H1 (cell line): ENCODE measurements at regions not wholly inside any gene's neighbourhood (a gene's known extent, or its start where the extent isn't known, plus 50 kb on each side); places are given as distances from the start of the nearest gene placed in this dataset.

Experiments used
- CTCF ChIA-PET: fragments of 300-600 bp; sonication (Branson Sonifier 250); formaldehyde crosslinking; loops from one replicate; lab custom pipeline; 2021; ENCODE audit not compliant: partially characterized antibody; lab: Charles Lee
- POLR2A ChIA-PET: fragments of 300-600 bp; sonication (Branson Sonifier 250); formaldehyde crosslinking; loops from one replicate; lab custom pipeline; 2021; ENCODE audit warnings: inconsistent platforms; ENCODE audit not compliant: partially characterized antibody; lab: Charles Lee
- DNase-seq, 2 experiments: peaks; one replicate each; pipeline versions ENCODE4 v3.0.0 to v3.0.0-alpha.2; 2010 to 2022; ENCODE audit warnings: low spot score in 2 of 2, low read depth in 1 of 2, mixed read lengths in 1 of 2
- FAIRE-seq: peaks from 2 replicates; lab custom pipeline; 2011; peaks lifted over from hg19 to GRCh38; lab: Jason Lieb, UNC
- H2AFZ ChIP-seq: 2 replicates; pipeline ENCODE4 v1.8.1; 2012; ENCODE audit warnings: low read length, inconsistent platforms
- H2AK5ac ChIP-seq: 2 replicates; pipeline ENCODE4 v1.6.1; 2013; ENCODE audit warnings: low read depth, low read length
- H2BK120ac ChIP-seq: replicated peaks from 2 replicates; pipeline ENCODE3; 2013; ENCODE audit warnings: low read depth, low read length, inconsistent platforms
- H2BK12ac ChIP-seq: 2 replicates; pipeline ENCODE4 v1.6.1; 2013; ENCODE audit warnings: low read depth, low read length
- H2BK15ac ChIP-seq: 2 replicates; pipeline ENCODE4 v1.6.1; 2013; ENCODE audit warnings: low read length
- H2BK20ac ChIP-seq: 2 replicates; pipeline ENCODE4 v1.6.1; 2013; ENCODE audit warnings: low read length
- H2BK5ac ChIP-seq: 2 replicates; pipeline ENCODE4 v1.6.1; 2013; ENCODE audit warnings: low read depth, low read length
- H3K14ac ChIP-seq: 2 replicates; pipeline ENCODE4 v1.6.1; 2013; ENCODE audit warnings: inconsistent platforms; ENCODE audit not compliant: insufficient read length
- H3K18ac ChIP-seq: 2 replicates; pipeline ENCODE4 v1.6.1; 2013; ENCODE audit warnings: low read length; ENCODE audit errors: extremely low read depth
- H3K23ac ChIP-seq: 2 replicates; pipeline ENCODE4 v1.6.1; 2013; ENCODE audit warnings: inconsistent platforms; ENCODE audit not compliant: insufficient read length
- H3K23me2 ChIP-seq: 2 replicates; pipeline ENCODE4 v1.6.1; 2013; ENCODE audit warnings: low read depth, low read length
- H3K27ac ChIP-seq: 2 replicates; pipeline ENCODE4 v1.6.1; 2011; ENCODE audit warnings: low read depth, low read length, inconsistent platforms
- H3K27me3 ChIP-seq, 4 experiments: replicated peaks in 1 of 4; 1 replicate in 1 of 4; 2 replicates in 3 of 4; pipeline versions ENCODE4 v1.6.1 to v1.8.1; 2011 to 2013; ENCODE audit warnings: low read length in 3 of 4, mild to moderate bottlenecking in 3 of 4, inconsistent platforms in 2 of 4, mixed read lengths in 2 of 4, moderate library complexity in 1 of 4; ENCODE audit not compliant: control insufficient read depth in 3 of 4, insufficient read depth in 3 of 4; ENCODE audit errors: extremely low read depth in 1 of 4
- H3K36me3 ChIP-seq, 4 experiments: 2 replicates each; pipeline versions ENCODE4 v1.6.1 to v1.8.1; 2011 to 2013; ENCODE audit warnings: mild to moderate bottlenecking in 4 of 4, low read length in 3 of 4, moderate library complexity in 2 of 4, control low read depth in 1 of 4, inconsistent platforms in 1 of 4; ENCODE audit not compliant: insufficient read depth in 4 of 4, control insufficient read depth in 2 of 4
- H3K4ac ChIP-seq: replicated peaks from 2 replicates; pipeline ENCODE3; 2013; ENCODE audit warnings: low read length, low read depth, mixed read lengths, inconsistent platforms; ENCODE audit not compliant: insufficient read length
- H3K4me1 ChIP-seq, 4 experiments: replicated peaks in 1 of 4; 1 replicate in 1 of 4; 2 replicates in 3 of 4; pipeline versions ENCODE4 v1.6.1 to v1.8.1; 2011 to 2013; ENCODE audit warnings: low read length in 3 of 4, inconsistent platforms in 2 of 4, mixed read lengths in 1 of 4; ENCODE audit not compliant: insufficient read depth in 4 of 4, control insufficient read depth in 3 of 4
- H3K4me2 ChIP-seq, 2 experiments: 2 replicates each; pipeline versions ENCODE4 v1.6.1 to v1.8.1; 2011 to 2013; ENCODE audit warnings: low read depth in 2 of 2, low read length in 2 of 2, control low read depth in 1 of 2, inconsistent platforms in 1 of 2, mild to moderate bottlenecking in 1 of 2; ENCODE audit not compliant: insufficient read depth in 1 of 2
- H3K4me3 ChIP-seq, 4 experiments: fragments of 200-600, 300-600 bp in 1 of 4; sonication (generic), shearing (Covaris generic), sonication (Bioruptor Twin) in 1 of 4; 2 replicates each; pipeline versions ENCODE4 v1.5.1 to v1.8.1; 2011 to 2016; ENCODE audit warnings: low read length in 4 of 4, low read depth in 3 of 4, control low read depth in 2 of 4, inconsistent platforms in 2 of 4, mild to moderate bottlenecking in 2 of 4, mixed read lengths in 1 of 4, moderate library complexity in 1 of 4; ENCODE audit not compliant: insufficient read depth in 2 of 4; ENCODE audit errors: extremely low read depth in 1 of 4
- H3K56ac ChIP-seq: replicated peaks from 2 replicates; pipeline ENCODE3; 2013; ENCODE audit warnings: low read depth, mild to moderate bottlenecking, mixed read lengths, low read length, inconsistent platforms; ENCODE audit not compliant: insufficient read length
- H3K79me1 ChIP-seq: 2 replicates; pipeline ENCODE4 v1.6.1; 2013; ENCODE audit warnings: low read depth, low read length, control low read depth
- H3K79me2 ChIP-seq, 2 experiments: 2 replicates each; pipeline versions ENCODE4 v1.6.1 to v1.8.1; 2012 to 2013; ENCODE audit warnings: low read length in 2 of 2, mild to moderate bottlenecking in 2 of 2, inconsistent platforms in 1 of 2; ENCODE audit not compliant: insufficient read depth in 2 of 2, control insufficient read depth in 1 of 2
- H3K9ac ChIP-seq, 4 experiments: replicated peaks in 1 of 4; 1 replicate in 1 of 4; 2 replicates in 3 of 4; pipeline versions ENCODE4 v1.6.1 to v1.8.1; 2011 to 2013; ENCODE audit warnings: low read depth in 3 of 4, low read length in 3 of 4, control low read depth in 2 of 4, mild to moderate bottlenecking in 2 of 4, moderate library complexity in 2 of 4, inconsistent platforms in 1 of 4; ENCODE audit errors: extremely low read depth in 1 of 4
- H3K9me3 ChIP-seq, 2 experiments: 2 replicates each; pipeline versions ENCODE4 v1.6.1 to v1.8.1; 2012 to 2013; ENCODE audit warnings: mild to moderate bottlenecking in 2 of 2, moderate library complexity in 2 of 2, control low read depth in 1 of 2, inconsistent platforms in 1 of 2, low read depth in 1 of 2, low read length in 1 of 2, mixed read lengths in 1 of 2; ENCODE audit not compliant: insufficient read depth in 2 of 2
- H4K20me1 ChIP-seq, 2 experiments: replicated peaks in 1 of 2; 2 replicates each; pipeline versions ENCODE3 to v1.8.1; 2011 to 2013; ENCODE audit warnings: inconsistent platforms in 2 of 2, low read length in 2 of 2, mild to moderate bottlenecking in 1 of 2; ENCODE audit not compliant: insufficient read depth in 2 of 2, control insufficient read depth in 1 of 2
- H4K5ac ChIP-seq: 2 replicates; pipeline ENCODE4 v1.6.1; 2013; ENCODE audit warnings: low read length, low read depth, mixed read lengths, inconsistent platforms; ENCODE audit not compliant: insufficient read length
- H4K8ac ChIP-seq: 2 replicates; pipeline ENCODE4 v1.8.0; 2013; ENCODE audit warnings: mild to moderate bottlenecking, moderate library complexity, low read length, inconsistent platforms; ENCODE audit not compliant: insufficient read depth; ENCODE audit errors: extremely low read depth
- H4K91ac ChIP-seq: replicated peaks from 2 replicates; pipeline ENCODE3; 2013; ENCODE audit warnings: low read length, mixed read lengths, inconsistent platforms; ENCODE audit not compliant: insufficient read length
- ATF2 ChIP-seq: IDR thresholded peaks from 2 replicates; pipeline ENCODE4 v1.6.1; 2012; ENCODE audit warnings: low read length, inconsistent platforms
- BCL11A ChIP-seq, 2 experiments: IDR thresholded peaks; one replicate each; pipeline ENCODE4 v1.6.1; 2011; ENCODE audit warnings: low read depth in 2 of 2, low read length in 2 of 2, mild to moderate bottlenecking in 2 of 2
- BRCA1 ChIP-seq: IDR thresholded peaks from 2 replicates; pipeline ENCODE4 v1.6.1; 2012; ENCODE audit warnings: low read depth, low read length, improper control_type of control experiment
- CEBPB ChIP-seq: IDR thresholded peaks from 2 replicates; pipeline ENCODE4 v1.6.1; 2012; ENCODE audit warnings: low read depth, low read length
- CHD1 ChIP-seq: IDR thresholded peaks from 2 replicates; pipeline ENCODE4 v1.6.1; 2012; ENCODE audit warnings: low read depth, low read length, improper control_type of control experiment
- CHD2 ChIP-seq: IDR thresholded peaks from 2 replicates; pipeline ENCODE4 v1.6.1; 2012; ENCODE audit warnings: low read length, improper control_type of control experiment
- E2F6 ChIP-seq: IDR thresholded peaks from 2 replicates; pipeline ENCODE4 v1.6.1; 2012; ENCODE audit warnings: inconsistent platforms
- KDM5A ChIP-seq: fragments of 200-600 bp; IDR thresholded peaks from 2 replicates; pipeline ENCODE4 v1.7.1; 2012; ENCODE audit warnings: mild to moderate bottlenecking, low read length, inconsistent platforms, mixed read lengths
- SP1 ChIP-seq: IDR thresholded peaks from 2 replicates; pipeline ENCODE4 v1.6.1; 2011; ENCODE audit warnings: low read depth, low read length
- SP4 ChIP-seq: IDR thresholded peaks from 2 replicates; pipeline ENCODE4 v1.6.1; 2012; ENCODE audit warnings: low read length, inconsistent platforms
- TAF7 ChIP-seq: optimal IDR thresholded peaks from 2 replicates; pipeline ENCODE3; 2011; ENCODE audit warnings: low read depth, mild to moderate bottlenecking, inconsistent platforms, low read length, moderate library complexity, borderline replicate concordance
- USF2 ChIP-seq: IDR thresholded peaks from 2 replicates; pipeline ENCODE4 v1.6.1; 2011; ENCODE audit warnings: low read length, improper control_type of control experiment
- WGBS, 2 experiments: shearing (Covaris generic) in 1 of 2; methylation state at CpG; one replicate each; pipeline versions ENCODE4 v1.1.6 to v1.1.7; 2013 to 2015; ENCODE audit warnings: low lambda C conversion rate in 2 of 2, mixed read lengths in 2 of 2, inconsistent platforms in 1 of 2, low coverage in 1 of 2, missing lambda C conversion rate in 1 of 2; ENCODE audit not compliant: insufficient replicate concordance in 2 of 2, insufficient coverage in 1 of 2, insufficient read length in 1 of 2; ENCODE audit errors: extremely low coverage in 1 of 2, missing lambda C conversion rate in 1 of 2; 5-methylcytosine and 5-hydroxymethylcytosine counted together

- H3K4ac ChIP-seq = no peak overlapping the region
- no peak overlapping the region for H3K4me3 ChIP-seq
- no peaks in the 10 kb centered on the region for H3K79me2 ChIP-seq
- no peak overlapping the region for H2AFZ ChIP-seq
- no peak overlapping the region for H3K23ac ChIP-seq
- no peaks in the 10 kb centered on the region for H3K36me3 ChIP-seq
- no peaks in the 10 kb centered on the region for H3K23me2 ChIP-seq
- no peak overlapping the region for H3K9ac ChIP-seq
- H3K4me1 ChIP-seq = no peaks in the 10 kb centered on the region
- no peak overlapping the region for H2BK5ac ChIP-seq
- H2AK5ac ChIP-seq = no peak overlapping the region
- no peak overlapping the region for H3K14ac ChIP-seq
- H3K27me3 ChIP-seq = no peaks in the 10 kb centered on the region
- H3K27ac ChIP-seq = no peak overlapping the region
- ChIA-PET CTCF (interaction anchor here (0.8 kb wide), 1 partner anchor 163 kb away, joined by 3 read pairs; no protein-coding TSS in a partner anchor), POLR2A (no interaction called here)
- H3K56ac ChIP-seq = no peak overlapping the region
- H4K8ac ChIP-seq = no peak overlapping the region
- H2BK120ac ChIP-seq = no peak overlapping the region
- no peak for DNase-seq
- no peak overlapping the region for H3K18ac ChIP-seq
- no peak overlapping the region for H4K5ac ChIP-seq
- no peaks in the 10 kb centered on the region for H3K79me1 ChIP-seq
- no peak overlapping the region for H2BK12ac ChIP-seq
- H3K9me3 ChIP-seq = no peaks in the 10 kb centered on the region
- H2BK15ac ChIP-seq = no peak overlapping the region
- H2BK20ac ChIP-seq = no peak overlapping the region
- no peak for FAIRE-seq
- H4K91ac ChIP-seq = no peak overlapping the region
- H4K20me1 ChIP-seq = no peaks in the 10 kb centered on the region
- WGBS, 2 experiments = 96% methylated on average over 6 of the region's 6 CpGs; no CpG with 5 or more reads in 1 of the 2 experiments
- H3K4me2 ChIP-seq = no peak overlapping the region
- no peak for TF ChIP-seq SP4
- TF ChIP-seq E2F6 = no peak
- no peak for TF ChIP-seq BCL11A (IDR thresholded peaks at IDR 0.05; ENCODE audit: low read depth in 2 of 2, low read length in 2 of 2)
- no peak for TF ChIP-seq USF2
- no peak for TF ChIP-seq SP1
- TF ChIP-seq ATF2 = no peak
- TF ChIP-seq CHD1 = no peak
- no peak for TF ChIP-seq CEBPB
- no peak for TF ChIP-seq BRCA1
- TF ChIP-seq KDM5A = no peak
- TF ChIP-seq CHD2 = no peak
- no peak for TF ChIP-seq TAF7
Measured at GRCh38 chr2:21916934-21917522, 793.3 kb downstream of the TDRD15 start.
